ENCODE measurements at regions not wholly inside any gene's neighbourhood (a gene's known extent, or its start where the extent isn't known, plus 50 kb on each side); places are given as distances from the start of the nearest gene placed in this dataset.

DNA sequence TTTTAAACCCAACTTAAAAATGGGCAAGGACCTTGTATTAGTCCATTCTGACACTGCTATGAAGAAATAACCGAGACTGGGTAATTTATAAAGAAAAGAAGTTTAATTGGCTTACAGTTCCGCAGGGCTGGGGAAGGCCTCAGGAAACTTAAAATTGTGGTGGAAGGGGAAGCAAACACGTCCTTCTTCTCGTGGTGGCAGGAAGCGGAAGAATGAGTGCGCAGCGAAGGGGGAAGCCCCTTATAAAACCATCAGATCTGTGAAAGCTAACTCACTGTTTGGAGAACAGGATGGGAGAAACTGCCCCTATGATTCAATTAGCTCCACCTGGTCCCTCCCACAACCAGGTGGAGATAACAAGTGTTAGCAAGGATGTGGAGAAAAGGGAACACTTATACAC is 237.7 kb downstream of the SEC16B start:
- DNase-seq (ENCODE audit: low spot score in 2 of 2): no peak
- no peak overlapping the region for H3K4me3 ChIP-seq (ENCODE audit: low read depth, poor library complexity, severe bottlenecking)
- intact Hi-C loops (cut with DNase I; ENCODE audit: low total_unique reads): no loop called here
- 71 to 73% methylated on average over 7 of the region's 7 CpGs for WGBS, 2 donors
- no peak for TF ChIP-seq CTCF (IDR thresholded peaks at IDR 0.05)
- TF ChIP-seq POLR2A (IDR thresholded peaks at IDR 0.05): no peak

- 27 to 28% methylated on average over 1 of the region's 1 CpG for WGBS, 2 donors
- no peak for TF ChIP-seq POLR2A (IDR thresholded peaks at IDR 0.05)
Observed at GRCh38 chr1:177729646-177730045, 240.2 kb downstream of the SEC16B start.

DNA sequence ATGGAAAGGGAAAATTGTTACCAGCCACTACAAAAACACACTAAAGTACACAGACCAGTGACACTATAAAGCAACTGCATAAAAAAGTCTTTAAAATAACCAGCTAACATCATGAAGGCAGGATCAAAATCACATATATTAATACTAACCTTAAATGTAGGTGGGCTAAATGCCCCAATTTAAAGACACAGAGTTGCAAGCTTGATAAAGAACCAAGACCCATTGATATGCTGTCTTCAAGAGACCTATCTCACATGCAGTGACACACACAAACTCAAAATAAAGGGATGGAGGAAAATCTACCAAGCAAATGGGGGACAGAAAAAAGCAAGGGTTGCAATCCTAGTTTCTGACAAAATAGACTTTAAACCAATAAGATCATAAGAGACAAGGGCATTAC is 246.3 kb downstream of the SEC16B start:
- intact Hi-C loops (cut with DNase I; ENCODE audit: low total_unique reads): no loop called here
- no peak for DNase-seq (ENCODE audit: low spot score in 2 of 2)
- no peak overlapping the region for H3K4me3 ChIP-seq (ENCODE audit: low read depth, poor library complexity, severe bottlenecking)
- TF ChIP-seq CTCF (IDR thresholded peaks at IDR 0.05) (no peak), POLR2A (IDR thresholded peaks at IDR 0.05) (no peak)

More at GRCh38 chr1:177729646-177730045, 240.2 kb downstream of the SEC16B start:
- no peak overlapping the region for H3K4me3 ChIP-seq (ENCODE audit: low read depth, poor library complexity, severe bottlenecking)
- intact Hi-C loops (cut with DNase I; ENCODE audit: low total_unique reads): no loop called here
- no peak for DNase-seq (ENCODE audit: low spot score in 2 of 2)

DNA sequence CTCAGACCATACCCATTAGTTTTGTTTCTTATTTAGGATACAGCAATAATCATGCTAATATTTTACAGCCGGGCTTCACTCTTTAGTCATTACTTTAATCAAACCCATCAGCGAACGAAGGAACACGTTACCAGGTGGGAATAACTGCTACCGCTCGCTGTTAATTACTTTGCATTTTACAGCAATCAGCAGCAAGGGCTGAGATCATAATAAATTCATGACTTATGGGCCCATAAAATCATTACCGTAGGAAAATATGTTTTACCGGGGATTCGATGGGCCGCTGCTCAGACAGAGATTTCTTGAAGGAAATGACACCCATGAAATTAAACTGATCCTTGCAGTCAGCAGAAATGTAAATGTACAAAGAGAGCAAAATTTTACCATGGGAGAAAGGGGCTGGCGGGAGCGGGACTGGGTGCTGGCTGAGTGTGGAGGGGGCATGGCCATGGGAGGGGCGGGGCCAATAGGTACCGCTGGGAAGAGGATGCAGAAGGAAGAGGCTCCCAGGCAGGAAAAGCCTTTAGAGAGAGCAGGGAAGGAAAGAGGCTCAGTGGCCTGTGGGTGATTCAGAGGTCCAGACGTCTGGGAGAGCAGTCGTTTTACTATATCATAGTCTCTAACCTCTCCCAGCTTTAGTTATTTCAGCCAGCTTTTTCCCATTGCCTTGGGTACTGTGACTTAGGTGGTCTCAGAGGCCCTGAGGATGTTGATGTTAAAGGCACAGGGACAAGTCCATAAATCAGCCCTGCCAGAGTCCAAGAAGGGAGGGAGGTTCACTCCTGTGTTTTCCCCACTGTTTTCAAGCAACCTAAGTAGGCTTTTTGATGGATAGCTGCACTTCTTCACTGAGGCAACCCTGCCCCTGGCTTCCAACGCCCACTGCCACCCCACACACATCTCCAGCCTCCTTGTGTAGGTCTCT is 258.9 kb downstream of the SEC16B start:
- H3K4me3 ChIP-seq (ENCODE audit: low read depth, poor library complexity, severe bottlenecking): no peak overlapping the region
- no peak for DNase-seq (ENCODE audit: low spot score in 2 of 2)
- intact Hi-C loops (cut with DNase I; ENCODE audit: low total_unique reads): no loop called here
- no peak for TF ChIP-seq CTCF (IDR thresholded peaks at IDR 0.05)
- TF ChIP-seq POLR2A (IDR thresholded peaks at IDR 0.05): no peak
- 58 to 59% methylated on average over 17 of the region's 17 CpGs for WGBS, 2 donors

- intact Hi-C loops (cut with DNase I; ENCODE audit: low total_unique reads): no loop called here
- H3K4me3 ChIP-seq (ENCODE audit: low read depth, poor library complexity, severe bottlenecking): no peak overlapping the region
- no peak for DNase-seq (ENCODE audit: low spot score in 2 of 2)
- no peak for TF ChIP-seq CTCF (IDR thresholded peaks at IDR 0.05)
- no peak for TF ChIP-seq POLR2A (IDR thresholded peaks at IDR 0.05)
- 68 to 75% methylated on average over 5 of the region's 5 CpGs for WGBS, 2 donors
Observed at GRCh38 chr1:177708406-177708805, 261.5 kb downstream of the SEC16B start.

GRCh38 chr1:177706977-177707376 is 262.9 kb downstream of the SEC16B start:
- WGBS, 2 donors: 84 to 90% methylated on average over 4 of the region's 4 CpGs
- TF ChIP-seq POLR2A (IDR thresholded peaks at IDR 0.05) (no peak), CTCF (IDR thresholded peaks at IDR 0.05) (no peak)
- DNase-seq (ENCODE audit: low spot score in 2 of 2): no peak
- intact Hi-C loops (cut with DNase I; ENCODE audit: low total_unique reads): no loop called here
- H3K4me3 ChIP-seq (ENCODE audit: low read depth, poor library complexity, severe bottlenecking): no peak overlapping the region
